Stimulated activated CD8-positive, alpha-beta memory T cell treated with anti-CD3 and anti-CD28 coated beads, Interleukin-4, amount 100 ng/mL, for 48 hours (primary cell): ENCODE measurements at regions not wholly inside any gene's neighbourhood (a gene's known extent, or its start where the extent isn't known, plus 50 kb on each side); places are given as distances from the start of the nearest gene placed in this dataset.
"Not testable (repeated sequence)": the region's sequence is repeated elsewhere in the genome, so short reads cannot be mapped to it uniquely, and the experiment has no call there.

Experiments used
- DNase-seq: peaks from one replicate; pipeline ENCODE4 v3.0.0-alpha.2; 2020

DNA sequence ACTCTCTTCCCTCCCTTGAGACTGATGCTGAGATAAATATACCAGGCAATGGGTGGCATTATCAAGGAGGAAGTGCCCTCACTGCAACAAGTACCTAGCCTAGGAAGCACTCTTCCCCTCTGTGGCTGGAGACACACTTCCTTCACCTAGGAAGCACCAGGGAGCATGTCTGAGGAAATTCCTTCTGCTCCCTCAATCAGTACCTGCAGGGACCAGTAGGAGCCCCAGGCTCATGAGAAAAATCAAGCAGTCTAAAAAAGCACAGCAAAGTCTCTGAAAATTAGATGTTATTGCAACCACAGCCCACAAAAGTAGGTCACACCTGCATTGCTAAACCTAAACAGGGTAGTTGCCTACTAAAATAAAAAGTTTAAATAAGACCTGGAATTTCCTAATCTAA lies 78.2 kb upstream of the TRPM1 start:
- DNase-seq, result no peak

DNA sequence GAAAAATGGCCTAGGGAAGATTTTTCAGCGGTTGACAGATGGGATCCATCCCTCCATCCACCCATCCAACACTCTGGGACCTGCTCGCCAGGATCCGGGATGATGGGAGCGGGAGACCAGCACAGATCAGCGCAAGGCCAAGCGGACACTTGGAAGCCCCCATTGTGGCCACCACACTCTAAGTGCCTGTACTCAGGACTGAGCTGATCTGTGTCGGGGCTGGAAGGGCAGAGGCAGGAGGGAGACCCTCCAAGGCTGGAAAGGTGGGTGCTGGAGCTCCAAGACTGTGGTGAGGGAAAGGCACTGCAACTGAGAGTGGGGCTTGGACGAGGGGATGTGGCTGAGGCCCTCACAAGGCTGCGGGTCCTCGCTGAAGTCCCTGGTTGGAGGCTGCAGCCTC lies 91.8 kb upstream of the TRPM1 start:
- DNase-seq, result no peak

- DNase-seq, result no peak
These were observed 94.3 kb upstream of the TRPM1 start for GRCh38 chr15:31195871-31196270.

- peak; percentile 73 for DNase-seq
These were observed 96.2 kb upstream of the TRPM1 start for GRCh38 chr15:31197497-31198414.

- peak; percentile 71 for DNase-seq
These were observed 99.2 kb upstream of the TRPM1 start for GRCh38 chr15:31200735-31201151.

DNA sequence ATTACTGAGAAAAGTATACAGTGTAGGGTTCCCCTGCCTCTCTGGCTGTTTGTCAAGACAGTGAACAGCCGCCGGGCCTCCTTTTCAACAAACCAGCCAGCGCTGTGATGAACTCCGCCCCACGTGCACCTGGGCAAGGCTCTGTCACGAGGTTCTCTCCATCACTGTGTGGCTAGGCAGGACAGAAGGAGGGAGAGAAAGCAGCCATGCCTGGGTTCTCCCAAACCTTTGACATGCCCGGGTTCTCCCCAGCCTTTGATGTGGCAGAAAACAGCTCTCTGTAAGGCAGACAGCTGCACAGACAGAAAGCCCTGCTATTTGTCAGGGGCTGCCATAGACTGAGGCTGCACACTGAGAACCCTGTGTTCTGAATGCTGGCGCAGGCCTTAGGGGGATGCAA lies 101.4 kb upstream of the TRPM1 start:
- no peak for DNase-seq

DNA sequence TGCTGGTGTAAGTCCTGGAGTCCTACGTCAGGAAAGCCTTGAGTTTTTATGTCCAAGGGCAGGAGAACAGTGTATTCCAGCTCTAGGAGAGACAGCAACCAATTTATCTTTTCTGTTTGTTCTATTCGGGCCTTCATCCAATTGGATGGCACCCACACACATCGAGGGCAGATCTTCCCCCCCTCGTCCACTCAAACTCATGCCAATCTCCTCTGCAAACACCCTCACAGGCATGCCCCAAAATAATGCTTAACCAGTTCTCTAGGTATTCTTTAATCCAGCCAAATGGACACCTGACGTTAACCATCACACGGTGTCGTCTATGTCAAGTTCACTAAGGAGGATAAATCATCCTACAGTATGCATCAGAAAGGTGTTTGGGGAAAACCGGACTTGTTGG lies 102.5 kb upstream of the TRPM1 start:
- DNase-seq, result no peak

GRCh38 chr15:31206386-31207181 lies 105.1 kb upstream of the TRPM1 start:
- DNase-seq, result no peak

DNA sequence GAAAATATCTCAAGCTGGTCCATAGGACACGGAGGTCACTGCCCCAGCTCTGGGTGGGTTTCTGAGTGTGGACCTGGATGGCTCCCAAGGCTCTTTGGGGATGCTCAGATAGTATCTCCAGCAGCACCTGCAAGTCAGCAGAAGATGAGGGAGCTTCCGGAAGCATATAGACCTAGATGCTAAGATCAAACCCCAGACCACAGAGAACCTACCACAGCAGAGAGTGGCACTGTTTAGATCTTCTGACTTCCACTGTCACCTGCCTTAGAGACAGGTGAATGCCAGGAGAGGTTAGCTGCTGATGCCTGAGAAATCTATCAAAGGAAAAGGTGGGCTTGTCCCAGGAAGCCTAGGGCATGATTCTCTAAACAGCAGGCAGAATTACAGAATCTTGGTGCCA lies 105.7 kb upstream of the TRPM1 start:
- DNase-seq, result no peak

- DNase-seq, result not testable (repeated sequence)
These were observed 106.3 kb upstream of the TRPM1 start for GRCh38 chr15:31207861-31208260.

- no peak for DNase-seq
These were observed 107.3 kb upstream of the TRPM1 start for GRCh38 chr15:31208817-31209216.

DNA sequence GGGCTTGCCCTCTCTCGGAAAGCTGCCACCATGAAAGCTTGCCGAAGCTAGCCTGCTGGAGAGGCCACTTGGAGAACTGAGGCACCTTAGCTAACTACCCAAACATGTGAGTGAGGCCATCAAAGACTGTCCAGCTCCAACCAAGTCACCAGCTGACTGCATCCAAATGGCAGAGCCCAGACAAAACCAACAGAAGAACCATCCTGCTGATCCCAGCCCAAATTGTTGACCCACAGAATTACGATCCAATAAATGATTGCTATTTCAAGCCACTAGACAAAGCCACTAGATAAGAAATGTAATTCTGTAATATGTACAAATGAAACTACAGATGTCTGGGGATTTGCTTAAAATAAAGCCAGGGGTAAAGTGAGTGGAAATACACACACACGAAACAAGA lies 109.8 kb upstream of the TRPM1 start:
- DNase-seq, result peak; percentile 13

DNA sequence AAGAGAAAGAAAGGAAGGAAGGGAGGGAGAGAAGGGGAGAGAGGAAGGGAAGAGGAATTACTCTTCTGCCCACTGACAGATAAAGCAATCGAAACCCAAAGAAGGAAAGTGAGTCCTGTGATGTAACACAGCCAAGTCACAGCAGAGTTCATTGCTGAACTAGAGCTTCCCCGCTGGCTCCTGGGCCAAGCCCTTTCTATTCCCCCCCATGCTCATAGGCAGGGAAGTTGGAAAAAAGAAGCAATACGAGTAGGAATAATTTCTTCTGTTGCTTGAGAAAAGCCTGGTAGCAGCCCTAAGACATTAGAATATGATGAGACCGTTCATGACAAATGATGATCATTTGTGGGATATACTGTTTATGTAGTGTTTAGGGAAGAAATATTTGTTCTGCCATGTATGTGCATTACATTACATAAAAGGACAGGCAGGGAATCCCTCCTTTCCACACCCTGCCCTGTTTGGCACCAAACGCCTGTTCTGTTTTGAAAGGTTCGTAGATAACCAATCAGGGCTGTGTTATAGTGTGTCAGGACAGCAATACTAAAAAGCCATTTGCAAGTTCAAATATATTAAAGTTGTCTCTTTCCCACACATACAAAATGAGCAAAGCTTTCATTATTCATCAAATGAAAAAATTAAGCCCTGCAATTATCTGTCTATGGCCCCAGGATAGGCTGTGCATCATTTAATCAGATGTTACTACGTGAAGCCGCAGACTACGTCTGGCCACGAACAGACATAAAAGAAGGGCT lies 111.0 kb upstream of the TRPM1 start:
- DNase-seq, result peak; percentile 19

DNA sequence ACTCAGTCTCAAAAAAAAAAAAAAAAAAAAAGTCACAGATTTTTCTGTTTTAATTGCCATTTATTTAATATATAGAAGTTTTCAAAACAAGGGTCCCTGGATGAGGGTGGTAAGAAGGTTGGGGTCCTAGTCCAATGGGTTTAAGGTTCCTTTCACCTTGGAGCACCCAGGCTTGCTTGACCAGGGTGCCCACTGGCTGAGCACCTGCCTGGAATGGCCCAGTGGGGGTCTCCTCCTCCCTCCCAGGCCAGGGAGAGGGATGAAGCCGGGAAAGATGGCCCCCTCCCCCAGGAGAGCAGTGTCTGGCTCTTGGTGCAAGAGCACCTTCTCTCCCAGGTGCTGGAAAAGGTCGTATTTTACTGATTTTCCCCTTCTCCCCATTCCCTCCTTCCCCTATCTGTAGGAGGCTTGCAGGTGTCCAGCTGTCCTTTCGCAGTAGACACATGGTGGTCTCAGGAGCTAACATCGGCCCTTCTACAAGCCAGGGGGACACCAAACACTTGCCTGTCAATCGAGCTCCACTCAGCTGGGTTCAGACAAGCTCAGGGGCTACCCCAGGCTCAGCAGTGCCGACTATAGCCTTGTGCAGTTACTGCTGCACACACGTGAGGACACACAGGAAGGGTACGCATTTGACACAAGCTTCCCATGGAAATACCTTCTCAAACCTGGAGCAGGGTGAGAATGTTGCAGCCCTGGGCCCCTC lies 112.3 kb upstream of the KLF13 start:
- DNase-seq, result no peak

DNA sequence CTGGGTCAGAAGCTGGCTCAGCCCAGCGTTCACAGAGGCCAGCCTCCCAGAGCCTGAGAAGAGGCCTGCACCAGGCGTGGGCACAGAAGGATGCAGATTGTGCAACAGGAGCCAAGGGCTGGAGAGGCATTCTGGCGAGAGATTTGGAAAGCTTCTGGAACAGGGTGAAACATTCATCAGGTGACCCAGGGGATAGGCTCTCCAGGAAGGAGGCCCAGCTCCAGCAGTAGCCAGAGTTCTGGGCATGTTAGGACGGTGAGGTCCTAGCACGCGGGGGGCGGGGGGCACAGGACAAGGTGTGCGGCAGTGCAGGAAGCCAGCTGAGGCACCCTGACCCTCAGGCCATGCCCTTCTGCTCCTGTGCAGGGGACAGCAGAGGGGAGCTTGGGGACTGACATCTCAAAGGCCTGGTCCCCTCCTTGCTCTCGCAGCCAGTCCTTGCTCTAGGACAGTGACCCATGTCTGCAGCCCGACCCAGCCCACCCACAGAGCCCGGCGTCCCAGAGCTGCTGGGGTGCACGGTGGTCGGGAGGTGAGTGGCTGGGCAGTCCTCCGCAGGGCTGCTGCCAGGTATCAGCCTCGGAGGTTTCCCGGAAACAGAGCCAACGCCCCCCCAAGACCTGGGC lies 111.7 kb upstream of the KLF13 start:
- no peak for DNase-seq

DNA sequence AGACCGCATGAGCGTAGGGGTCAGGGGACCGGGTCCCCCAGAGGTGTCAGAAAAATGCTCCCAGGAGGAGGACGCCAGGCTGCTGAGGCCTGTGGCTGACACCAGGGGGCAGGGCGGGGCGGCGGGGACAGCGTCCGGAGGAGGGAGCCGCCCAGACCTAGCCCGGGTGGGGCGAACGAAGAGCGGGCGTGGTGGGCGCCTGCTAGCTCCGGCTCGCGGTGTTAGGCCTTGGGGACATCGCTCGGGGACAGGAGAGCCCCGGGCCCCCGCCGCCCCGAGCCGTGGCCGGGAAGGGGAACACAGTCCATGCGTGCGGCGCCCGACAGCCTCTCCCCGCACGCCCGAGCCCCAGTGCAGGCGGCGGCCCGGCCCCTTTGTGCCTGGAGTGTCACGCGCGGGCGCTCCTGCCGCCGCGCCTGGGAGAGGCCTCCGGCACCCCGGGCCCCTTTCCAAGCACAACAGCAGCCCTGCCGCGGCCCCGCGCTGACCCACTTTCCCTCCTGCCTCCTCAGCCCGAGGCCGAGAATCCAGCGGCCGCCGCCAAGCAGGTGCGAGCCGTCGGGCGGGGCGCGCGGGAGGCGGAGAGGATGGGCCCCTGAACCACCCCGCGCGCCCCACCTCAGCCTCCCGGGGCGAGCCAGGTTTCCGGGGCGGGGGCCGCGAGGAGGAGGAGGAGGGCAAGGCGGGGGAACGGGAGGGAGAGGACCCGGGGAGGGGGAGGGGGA lies 111.0 kb upstream of the KLF13 start:
- peak; percentile 92 for DNase-seq

- DNase-seq, result peak; percentile 67
These were observed 110.3 kb upstream of the KLF13 start for GRCh38 chr15:31216215-31216911.

DNA sequence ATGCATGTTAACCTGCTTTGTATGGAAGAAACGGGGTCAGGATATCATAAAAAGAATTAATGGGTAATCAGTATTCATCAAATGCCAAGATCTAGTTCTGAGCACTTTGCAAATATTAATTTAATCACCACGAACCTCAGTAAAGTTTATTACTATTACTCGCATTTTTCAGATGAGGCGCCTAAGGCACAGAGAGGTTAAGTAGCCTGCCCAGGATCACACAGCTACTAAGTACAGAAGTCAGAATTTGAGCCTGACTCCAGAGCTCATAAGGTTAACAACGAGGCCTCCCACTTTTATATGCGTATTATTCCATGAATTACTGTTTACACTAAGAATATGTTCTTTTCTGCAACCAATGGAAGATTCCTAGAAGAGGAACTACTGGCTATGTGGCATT lies 109.6 kb upstream of the KLF13 start:
- no peak for DNase-seq

GRCh38 chr15:31217566-31218270 lies 108.9 kb upstream of the KLF13 start:
- no peak for DNase-seq

DNA sequence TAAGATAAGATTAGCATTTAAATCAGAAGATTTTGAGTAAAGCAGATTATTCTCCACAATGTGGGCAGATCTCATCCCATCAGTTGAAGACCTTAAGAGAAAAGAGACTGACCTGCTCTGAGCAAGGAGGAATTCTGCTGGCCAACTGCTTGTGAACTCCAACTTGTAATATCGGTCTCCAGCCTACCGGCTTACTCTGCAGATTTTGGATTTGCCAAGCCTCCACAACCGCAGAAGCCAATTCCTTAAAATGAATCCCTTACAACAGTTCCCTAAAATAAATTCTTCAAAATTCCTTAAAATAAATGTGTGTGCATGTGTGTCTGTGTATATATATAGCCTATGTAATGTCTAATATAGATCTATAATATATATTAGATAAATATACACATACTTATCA lies 107.4 kb upstream of the KLF13 start:
- no peak for DNase-seq
